GM12875 (cell line): ENCODE measurements at regions not wholly inside any gene's neighbourhood (a gene's known extent, or its start where the extent isn't known, plus 50 kb on each side); places are given as distances from the start of the nearest gene placed in this dataset.

Experiments
- H3K4me3 ChIP-seq: one replicate; pipeline ENCODE4 v1.5.1; 2011; ENCODE audit warnings: low read depth, low read length, control low read depth
- CTCF ChIP-seq: IDR thresholded peaks from 2 replicates; pipeline ENCODE4 v1.5.1; 2011; ENCODE audit warnings: low read depth, mild to moderate bottlenecking, control low read depth, inconsistent platforms, low read length, moderate library complexity, borderline replicate concordance; ENCODE audit not compliant: insufficient read depth

GRCh38 chr6:137323860-137324259, 104.7 kb upstream of the IFNGR1 start:
- H3K4me3 ChIP-seq: no peak overlapping the region
- TF ChIP-seq CTCF: no peak

- TF ChIP-seq CTCF: no peak
- no peak overlapping the region for H3K4me3 ChIP-seq
These were observed 101.1 kb upstream of the IFNGR1 start for GRCh38 chr6:137320271-137320670.

- H3K4me3 ChIP-seq: no peak overlapping the region
- TF ChIP-seq CTCF: no peak
These were observed 97.4 kb upstream of the IFNGR1 start for GRCh38 chr6:137316626-137317025.

GRCh38 chr6:137315081-137315480, 95.9 kb upstream of the IFNGR1 start:
- H3K4me3 ChIP-seq: no peak overlapping the region
- no peak for TF ChIP-seq CTCF

GRCh38 chr6:137313928-137314855, 95.0 kb upstream of the IFNGR1 start:
- peak; percentile 58; the same call in 1 of the 2 replicates for TF ChIP-seq CTCF
- H3K4me3 ChIP-seq: no peak overlapping the region

- TF ChIP-seq CTCF: no peak
These were observed 94.0 kb upstream of the IFNGR1 start for GRCh38 chr6:137313211-137313610.

GRCh38 chr6:137311940-137312339, 92.8 kb upstream of the IFNGR1 start:
- TF ChIP-seq CTCF: no peak
- H3K4me3 ChIP-seq: no peak overlapping the region

More at GRCh38 chr6:137313211-137313610, 94.0 kb upstream of the IFNGR1 start:
- H3K4me3 ChIP-seq: no peak overlapping the region
